GM06990 (cell line): ENCODE measurements at regions not wholly inside any gene's neighbourhood (a gene's known extent, or its start where the extent isn't known, plus 50 kb on each side); places are given as distances from the start of the nearest gene placed in this dataset.

Source experiments
- DNase-seq: peaks from one replicate; pipeline ENCODE4 v3.0.0-alpha.2; 2011; ENCODE audit not compliant: insufficient read length; ENCODE audit errors: extremely low read depth
- H3K27me3 ChIP-seq: replicated peaks from 2 replicates; pipeline ENCODE4 v1.6.0; 2011; ENCODE audit warnings: low read length; ENCODE audit not compliant: control insufficient read depth, insufficient read depth
- H3K36me3 ChIP-seq: 2 replicates; pipeline ENCODE4 v1.5.1; 2011; ENCODE audit warnings: low read length; ENCODE audit not compliant: control insufficient read depth, insufficient read depth
- H3K4me3 ChIP-seq: replicated peaks from 2 replicates; pipeline ENCODE4 v1.5.1; 2011; ENCODE audit warnings: low read depth, mild to moderate bottlenecking, control low read depth, low read length
- CTCF ChIP-seq: IDR thresholded peaks from 2 replicates; pipeline ENCODE4 v1.5.1; 2011; ENCODE audit warnings: low read length, control low read depth, mild to moderate bottlenecking, inconsistent platforms; ENCODE audit not compliant: insufficient read depth, poor library complexity, severe bottlenecking

- Histone ChIP-seq H3K4me3 (no peak overlapping the region), H3K36me3 (no peaks in the 10 kb centered on the region), H3K27me3 (no peaks in the 10 kb centered on the region)
- DNase-seq = no peak
- TF ChIP-seq CTCF = no peak
These were observed 369.4 kb upstream of the IGFBP3 start for GRCh38 chr7:46290374-46291049.

- H3K4me3 ChIP-seq = no peak overlapping the region
- no peaks in the 10 kb centered on the region for H3K27me3 ChIP-seq
- TF ChIP-seq CTCF = no peak
- DNase-seq = no peak
- H3K36me3 ChIP-seq = no peaks in the 10 kb centered on the region
These were observed 367.8 kb upstream of the IGFBP3 start for GRCh38 chr7:46288861-46289260.

GRCh38 chr7:46288010-46288409 lies 366.9 kb upstream of the IGFBP3 start:
- Histone ChIP-seq H3K27me3 (no peaks in the 10 kb centered on the region), H3K4me3 (no peak overlapping the region), H3K36me3 (no peaks in the 10 kb centered on the region)
- no peak for TF ChIP-seq CTCF
- no peak for DNase-seq

GRCh38 chr7:46286957-46287356 lies 365.9 kb upstream of the IGFBP3 start:
- Histone ChIP-seq H3K27me3 (no peaks in the 10 kb centered on the region), H3K4me3 (no peak overlapping the region), H3K36me3 (no peaks in the 10 kb centered on the region)
- DNase-seq = no peak
- no peak for TF ChIP-seq CTCF

- no peak for DNase-seq
- H3K27me3 ChIP-seq = no peaks in the 10 kb centered on the region
- H3K36me3 ChIP-seq = no peaks in the 10 kb centered on the region
- TF ChIP-seq CTCF = no peak
- H3K4me3 ChIP-seq = no peak overlapping the region
These were observed 365.3 kb upstream of the IGFBP3 start for GRCh38 chr7:46286356-46286755.

- Histone ChIP-seq H3K27me3 (no peaks in the 10 kb centered on the region), H3K4me3 (no peak overlapping the region), H3K36me3 (no peaks in the 10 kb centered on the region)
- no peak for DNase-seq
- TF ChIP-seq CTCF = no peak
These were observed 364.8 kb upstream of the IGFBP3 start for GRCh38 chr7:46285878-46286277.
